ENCODE measurements at regions not wholly inside any gene's neighbourhood (a gene's known extent, or its start where the extent isn't known, plus 50 kb on each side); places are given as distances from the start of the nearest gene placed in this dataset.

DNA sequence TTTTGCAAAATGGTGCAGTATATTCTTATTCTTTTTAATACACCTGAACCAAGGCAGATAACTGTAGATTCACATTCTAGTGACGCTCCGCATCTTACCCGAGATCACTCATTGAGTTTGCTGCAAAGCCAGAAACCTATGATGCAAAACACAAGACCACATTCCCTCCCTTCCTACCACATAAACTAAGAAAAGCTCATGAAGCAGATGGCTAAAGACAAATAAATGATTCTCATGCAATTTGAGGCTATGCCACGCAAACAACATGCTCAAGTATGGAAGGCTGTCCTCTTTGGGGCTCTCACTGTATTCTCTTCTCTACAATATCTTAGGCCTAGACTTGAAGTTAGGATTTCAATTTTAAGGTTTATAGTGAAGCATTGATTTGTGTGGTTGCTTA, 95.0 kb upstream of the BMPER start:
- no peak for DNase-seq (ENCODE audit: low read depth, low spot score)

DNA sequence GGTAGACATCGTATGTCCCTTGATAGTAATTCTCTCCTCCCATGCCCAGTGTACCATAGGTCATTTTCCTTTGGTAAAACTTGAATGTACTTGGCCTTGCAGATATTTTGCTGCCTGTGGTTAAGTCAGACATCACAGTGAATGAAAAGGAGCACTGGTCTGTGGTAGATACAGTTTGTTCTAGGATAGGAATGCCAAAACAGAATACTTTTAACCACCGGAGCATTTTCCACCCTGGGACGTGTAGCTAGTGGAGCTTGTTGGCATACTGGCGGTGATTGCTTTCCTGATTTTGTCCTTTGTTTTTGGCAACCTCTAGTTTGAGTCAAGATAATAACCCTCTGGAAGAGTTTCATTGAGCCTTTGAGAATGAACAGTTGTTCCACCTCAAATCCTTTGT, 92.0 kb upstream of the BMPER start:
- no peak for DNase-seq (ENCODE audit: low read depth, low spot score)

DNA sequence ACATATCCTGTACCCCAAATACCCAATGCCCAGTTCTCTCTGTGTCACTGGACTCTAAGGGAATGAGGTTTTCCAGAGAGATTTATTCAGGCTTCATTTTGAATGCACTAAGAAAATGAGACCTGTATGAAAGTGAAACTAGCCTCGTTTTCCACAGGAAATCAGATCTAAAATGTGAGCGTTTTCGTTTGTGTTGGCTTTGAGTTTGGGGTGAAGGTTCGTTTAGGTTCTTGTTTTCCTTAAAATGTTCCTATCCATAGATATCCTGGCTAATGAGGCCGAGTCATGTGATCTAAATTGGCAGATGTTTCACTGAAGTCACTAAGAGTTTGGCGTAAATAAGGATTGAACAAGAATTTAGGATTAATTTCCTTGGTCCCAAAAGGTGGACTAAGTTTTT, 90.9 kb upstream of the BMPER start:
- DNase-seq (ENCODE audit: low read depth, low spot score) = no peak

- DNase-seq (ENCODE audit: low read depth, low spot score) = no peak
Measured at GRCh38 chr7:33814936-33815335, 90.4 kb upstream of the BMPER start.

DNA sequence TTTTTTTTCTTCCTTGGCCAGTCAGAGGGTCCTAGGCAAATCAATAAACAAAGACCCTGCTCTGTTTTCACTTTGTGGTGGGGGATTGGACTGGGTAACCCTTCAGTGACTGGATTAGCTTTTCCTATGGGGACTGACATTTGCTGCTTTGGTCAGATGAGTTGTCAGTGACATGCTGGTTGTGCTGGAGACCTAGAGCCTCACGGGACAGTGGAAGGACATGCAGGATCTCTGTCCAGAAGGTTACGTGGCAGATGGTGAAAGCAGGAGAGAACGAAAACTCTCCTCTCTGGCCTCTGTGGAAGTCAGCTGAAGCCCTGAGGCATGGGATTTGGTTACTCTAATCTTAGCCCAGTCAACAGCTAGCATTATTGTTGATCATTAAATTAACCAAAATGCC, 90.0 kb upstream of the BMPER start:
- DNase-seq (ENCODE audit: low read depth, low spot score) = no peak

DNA sequence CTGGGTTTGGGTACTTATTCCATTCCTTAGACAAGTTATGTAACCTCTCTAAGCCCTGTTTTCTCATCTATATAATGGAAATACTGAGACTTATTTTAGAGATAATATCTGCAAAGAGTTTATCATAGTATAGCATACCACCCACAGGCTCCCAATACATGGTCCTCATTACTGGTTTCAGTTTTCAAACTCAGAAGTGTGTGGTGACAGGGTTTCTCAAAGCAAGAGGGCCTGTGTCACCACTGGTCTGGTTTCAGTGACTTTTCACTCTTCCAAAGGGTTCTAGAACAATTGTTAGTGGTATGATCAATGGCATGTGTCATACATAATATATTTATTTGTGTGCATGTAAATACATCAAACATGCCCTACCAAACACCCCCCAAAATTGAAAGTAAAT, 89.2 kb upstream of the BMPER start:
- DNase-seq (ENCODE audit: low read depth, low spot score) = no peak

- DNase-seq (ENCODE audit: low read depth, low spot score) = no peak
Measured at GRCh38 chr7:33819658-33820057, 85.7 kb upstream of the BMPER start.

- no peak for DNase-seq (ENCODE audit: low read depth, low spot score)
Measured at GRCh38 chr7:33820206-33820605, 85.1 kb upstream of the BMPER start.

DNA sequence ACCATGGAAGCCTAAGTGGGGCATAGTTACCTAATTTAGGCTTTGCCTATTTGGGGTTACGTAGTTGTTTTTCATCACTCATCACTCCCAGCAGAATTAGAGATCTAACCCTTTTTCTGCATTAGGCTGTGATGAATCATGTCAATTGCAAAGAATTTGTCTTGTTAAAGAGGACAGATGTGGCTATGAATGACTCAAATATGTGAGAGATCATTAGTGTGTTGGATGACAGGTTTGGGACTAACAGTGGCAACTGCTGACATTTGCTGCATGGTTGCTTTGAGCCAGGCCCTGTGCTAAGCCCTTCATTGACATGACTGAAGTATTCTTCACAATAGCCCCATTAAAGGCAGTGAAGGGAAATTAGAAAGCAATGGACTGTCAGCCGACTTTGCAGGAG, 83.4 kb upstream of the BMPER start:
- no peak for DNase-seq (ENCODE audit: low read depth, low spot score)

DNA sequence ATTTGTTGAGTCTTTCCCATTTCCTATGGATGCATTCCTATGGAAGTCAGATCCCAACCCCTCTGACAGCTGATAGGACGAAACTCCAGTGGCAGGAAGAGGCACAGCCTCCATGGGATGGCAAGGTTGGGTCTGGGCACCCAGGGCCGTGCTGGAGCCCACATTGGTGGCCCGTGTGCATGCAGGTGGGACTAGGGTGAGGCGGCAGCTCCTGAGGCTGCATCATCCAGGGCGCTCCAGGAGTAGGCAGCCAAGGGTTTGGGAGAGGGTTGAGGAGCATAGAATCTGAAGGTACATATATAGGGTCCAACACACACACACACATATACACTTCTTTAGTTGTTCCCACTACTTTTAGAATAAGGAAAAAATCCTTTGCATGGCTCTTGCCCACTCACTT, 81.4 kb upstream of the BMPER start:
- DNase-seq (ENCODE audit: low read depth, low spot score) = no peak

- no peak for DNase-seq (ENCODE audit: low read depth, low spot score)
Measured at GRCh38 chr7:33824911-33825459, 80.4 kb upstream of the BMPER start.

GRCh38 chr7:33825644-33826043, 79.7 kb upstream of the BMPER start:
- no peak for DNase-seq (ENCODE audit: low read depth, low spot score)

DNA sequence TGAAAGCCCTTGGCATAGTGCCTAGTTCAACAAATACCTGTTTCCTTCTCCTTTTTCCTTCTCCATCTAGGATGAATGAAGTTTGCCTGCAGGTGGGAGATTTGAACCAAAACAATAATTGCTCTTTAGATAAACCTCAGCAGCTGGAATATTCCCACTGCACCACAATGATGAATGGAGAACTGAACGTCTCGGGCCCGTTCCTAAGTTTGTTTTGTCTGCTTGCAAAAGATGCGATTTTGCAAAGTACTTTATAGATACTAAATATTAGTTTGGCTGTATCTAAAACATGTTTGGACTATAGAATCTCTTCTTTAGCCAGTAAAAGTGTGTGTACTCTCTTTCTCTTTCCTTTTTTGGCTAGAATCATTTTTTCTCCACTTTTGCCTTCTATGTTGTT, 75.8 kb upstream of the BMPER start:
- no peak for DNase-seq (ENCODE audit: low read depth, low spot score)

DNA sequence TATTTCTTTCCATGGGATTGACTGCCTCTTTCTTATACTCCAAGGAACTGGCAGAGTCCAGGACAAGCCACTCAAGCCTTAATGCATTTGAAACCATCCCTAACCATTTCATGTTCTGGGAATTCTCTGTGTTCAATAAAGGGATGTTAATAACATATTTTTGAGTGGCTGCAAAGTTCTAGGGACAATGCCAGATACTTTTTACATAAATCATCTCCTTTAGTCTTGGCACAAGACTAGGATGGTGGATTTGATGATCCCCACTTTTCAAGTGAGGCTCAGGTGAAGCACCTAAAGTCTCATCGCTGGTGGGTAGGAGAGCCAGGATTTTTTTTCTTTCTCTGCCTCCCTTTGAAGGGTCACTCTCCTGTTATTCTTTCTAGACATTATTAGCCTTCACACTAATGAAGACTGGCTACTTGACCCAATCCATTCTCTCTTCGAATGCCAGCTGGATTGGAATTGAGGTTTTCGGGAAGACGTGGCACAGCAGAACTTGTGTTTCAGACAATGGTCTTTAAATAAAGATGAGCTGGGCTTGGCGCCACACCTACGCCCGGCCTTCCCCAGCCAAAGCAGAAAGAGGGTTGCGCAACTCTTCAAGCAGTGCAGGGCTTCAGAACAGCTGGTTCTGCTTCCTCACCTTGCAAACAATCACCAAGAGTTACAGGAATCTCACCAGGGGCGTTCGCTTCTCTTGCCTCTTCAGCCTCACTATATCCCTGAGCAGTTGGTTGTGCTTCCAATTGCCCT, 73.8 kb upstream of the BMPER start:
- no peak for DNase-seq (ENCODE audit: low read depth, low spot score)

DNA sequence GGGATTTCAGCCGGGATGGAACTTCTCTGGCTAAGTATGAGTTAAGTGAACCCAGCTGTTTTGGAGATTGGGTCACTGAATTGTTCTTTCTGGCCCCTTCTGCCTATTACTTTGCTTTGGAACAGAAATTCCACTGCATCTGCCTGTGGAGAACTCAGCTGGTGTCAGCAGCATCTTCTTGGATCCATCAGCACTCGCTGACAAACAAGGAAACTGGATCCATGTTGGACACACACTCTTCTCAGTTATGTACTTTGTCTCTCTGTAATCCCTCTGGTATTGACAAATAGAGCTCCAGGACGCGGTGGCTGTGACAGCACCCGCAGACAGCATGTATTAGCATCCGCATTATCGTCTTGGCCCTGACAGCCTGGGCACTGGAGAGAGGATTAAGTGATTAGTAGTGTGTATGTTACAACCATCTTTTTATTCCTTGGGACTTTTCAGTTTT, 73.0 kb upstream of the BMPER start:
- DNase-seq (ENCODE audit: low read depth, low spot score) = peak; percentile 27

DNA sequence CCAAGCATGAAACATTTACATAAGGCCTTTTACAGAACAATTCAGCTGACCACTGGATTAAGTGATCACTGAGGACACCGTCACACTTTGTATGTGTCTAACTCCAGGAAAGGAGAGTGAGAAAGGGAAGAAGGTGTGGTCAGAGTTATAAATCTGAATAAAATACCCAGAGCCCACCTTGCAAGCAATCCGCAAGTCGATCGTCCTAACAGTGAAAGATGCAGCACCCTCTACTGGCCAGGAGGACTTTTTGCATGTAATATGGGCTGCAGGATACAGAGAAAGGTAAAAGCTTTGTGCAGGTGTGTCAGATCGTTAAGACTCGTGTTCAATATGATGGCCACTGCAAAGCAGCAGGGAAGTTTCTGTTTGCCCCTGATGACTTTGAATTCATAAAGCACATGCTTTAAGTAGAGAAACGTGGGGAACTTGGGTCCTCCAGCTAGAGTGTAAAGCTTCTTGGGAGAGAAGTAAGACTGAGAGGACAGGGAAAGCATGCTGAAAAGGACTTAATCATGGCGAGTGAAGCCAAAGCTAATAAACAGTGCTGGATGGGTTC, 68.5 kb upstream of the BMPER start:
- peak; percentile 10 for DNase-seq (ENCODE audit: low read depth, low spot score)

DNA sequence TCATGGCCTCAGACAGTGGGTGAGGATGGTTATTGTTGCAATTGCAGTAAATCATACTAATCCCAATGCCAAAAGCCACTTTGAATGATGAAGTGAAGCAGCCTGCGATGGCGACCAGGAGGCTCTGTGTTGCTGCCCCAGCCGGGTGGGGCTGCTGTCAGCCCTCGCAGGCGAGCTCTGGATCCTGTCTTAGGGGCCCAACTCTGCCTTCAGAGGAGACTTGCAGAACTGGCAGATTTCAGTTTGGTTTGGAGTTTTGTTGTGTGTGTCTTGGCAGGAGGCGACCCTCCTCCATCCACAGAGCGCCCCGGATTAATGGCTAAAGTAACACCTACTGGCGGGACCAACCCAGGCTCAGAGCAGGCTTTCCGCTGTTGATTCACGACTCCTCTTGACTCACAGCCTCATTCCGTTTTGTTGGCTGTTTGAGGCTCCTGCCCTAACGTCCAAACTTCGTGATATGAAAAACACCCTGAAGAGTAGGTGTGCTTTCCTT, 67.9 kb upstream of the BMPER start:
- DNase-seq (ENCODE audit: low read depth, low spot score) = peak; percentile 58

GRCh38 chr7:33841031-33841430, 64.3 kb upstream of the BMPER start:
- DNase-seq (ENCODE audit: low read depth, low spot score) = no peak

GRCh38 chr7:33841705-33842129, 63.6 kb upstream of the BMPER start:
- DNase-seq (ENCODE audit: low read depth, low spot score) = no peak

DNA sequence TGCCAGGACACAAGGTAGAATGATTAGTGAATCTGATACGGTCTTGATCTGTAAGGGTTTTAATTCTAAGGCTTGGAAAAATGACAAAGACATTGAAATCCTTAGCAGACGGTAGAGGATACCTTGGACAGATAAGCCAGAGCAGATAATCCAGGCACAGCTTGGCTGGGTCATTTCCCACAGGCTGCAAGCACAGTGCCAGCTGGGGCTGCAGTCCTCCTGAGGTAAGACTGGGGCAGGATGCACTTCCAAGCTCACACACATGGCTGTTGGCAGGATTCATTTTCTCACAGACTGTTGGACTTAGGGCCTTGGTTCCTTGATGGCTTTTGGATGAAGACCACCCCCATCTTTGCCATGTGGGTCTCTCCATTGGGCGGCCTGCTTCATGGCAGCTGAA, 63.2 kb upstream of the BMPER start:
- DNase-seq (ENCODE audit: low read depth, low spot score) = no peak

DNA sequence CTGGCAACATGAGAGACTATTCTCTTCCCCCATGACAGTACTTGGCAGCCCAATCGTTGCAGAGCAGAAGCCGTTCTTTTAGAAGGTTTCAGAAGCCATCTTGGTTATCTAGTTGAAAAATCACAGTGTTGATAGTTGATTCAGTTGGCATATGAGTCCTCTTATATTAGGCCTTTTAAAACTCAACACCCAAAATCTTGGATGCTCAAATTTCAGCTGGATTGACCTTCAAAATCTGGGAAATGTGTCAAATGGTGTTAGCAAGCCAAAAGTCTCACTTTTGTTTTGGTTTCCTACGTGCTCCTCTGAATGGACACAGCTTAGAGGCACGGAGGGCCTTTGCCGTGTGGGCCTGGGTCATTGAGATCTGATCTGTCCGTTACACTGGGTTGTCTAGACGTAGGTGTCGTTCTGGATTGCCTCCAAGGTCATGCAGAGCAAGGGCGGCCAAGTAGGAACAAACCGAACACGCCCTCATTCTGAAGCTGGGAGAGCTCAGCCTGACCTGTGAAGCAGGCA, 59.3 kb upstream of the BMPER start:
- DNase-seq (ENCODE audit: low read depth, low spot score) = no peak

DNA sequence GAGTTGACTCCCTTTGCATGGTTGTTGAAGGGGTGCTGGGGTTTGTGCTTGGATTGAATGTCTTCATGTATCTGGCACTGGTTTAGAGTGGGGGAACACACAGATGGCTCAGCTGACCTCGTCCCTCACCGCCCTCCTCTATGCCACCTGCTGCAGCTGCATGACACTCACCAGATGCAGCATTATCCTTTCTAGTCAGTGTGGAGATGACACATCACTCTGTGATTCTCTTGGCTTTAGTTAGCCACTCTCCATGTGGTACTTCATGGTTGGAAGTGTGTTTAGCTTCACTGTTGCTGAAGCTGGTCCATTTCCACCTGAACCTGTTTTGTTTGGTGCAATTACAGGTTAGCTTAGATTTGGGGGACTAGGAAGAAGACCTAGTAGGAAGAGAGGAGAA, 56.3 kb upstream of the BMPER start:
- DNase-seq (ENCODE audit: low read depth, low spot score) = no peak

GRCh38 chr7:33849971-33850559, 55.3 kb upstream of the BMPER start:
- no peak for DNase-seq (ENCODE audit: low read depth, low spot score)
